Left lobe of liver (tissue), 2 donors: ENCODE measurements at regions not wholly inside any gene's neighbourhood (a gene's known extent, or its start where the extent isn't known, plus 50 kb on each side); places are given as distances from the start of the nearest gene placed in this dataset.
"Not testable (repeated sequence)": the region's sequence is repeated elsewhere in the genome, so short reads cannot be mapped to it uniquely, and the experiment has no call there.

Experiments used
- ATAC-seq: fragments of 200-7000 bp; cut with Tn5 transposase; one replicate; pipeline ENCODE4 v1.9.1; 2020; ENCODE audit warnings: mild to moderate bottlenecking, moderate library complexity
- DNase-seq: peaks from one replicate; pipeline ENCODE4 v3.0.0-alpha.2; 2020; ENCODE audit warnings: low spot score
- donor health status: DM: no; HTN: no; CAD: no; lungs with moderate emphysema.
- donor health status: DM: no; HTN: yes; CAD: no.

GRCh38 chr7:114293289-114294012 lies 121.2 kb upstream of the FOXP2 start:
- no peak for DNase-seq
- no peak for ATAC-seq

DNA sequence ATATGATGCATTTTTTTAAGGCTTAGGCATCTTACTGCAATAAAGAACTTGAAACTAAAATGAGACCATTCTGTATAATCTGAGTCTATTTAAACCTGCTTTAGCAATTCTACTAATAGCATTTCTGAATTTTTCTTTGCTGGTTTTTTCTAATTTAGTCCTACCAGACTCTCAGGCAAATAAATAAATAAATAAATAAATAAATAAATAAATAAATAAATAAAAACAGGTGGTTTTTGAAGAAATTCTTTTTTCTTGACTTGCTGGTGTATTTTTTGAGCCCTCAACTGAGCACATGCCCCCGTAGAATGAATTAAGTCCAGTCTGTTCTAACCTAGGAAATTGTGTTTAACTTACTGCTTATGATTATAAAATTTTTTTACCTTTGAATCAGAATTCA lies 134.7 kb upstream of the FOXP2 start:
- DNase-seq: no peak
- ATAC-seq: no peak

DNA sequence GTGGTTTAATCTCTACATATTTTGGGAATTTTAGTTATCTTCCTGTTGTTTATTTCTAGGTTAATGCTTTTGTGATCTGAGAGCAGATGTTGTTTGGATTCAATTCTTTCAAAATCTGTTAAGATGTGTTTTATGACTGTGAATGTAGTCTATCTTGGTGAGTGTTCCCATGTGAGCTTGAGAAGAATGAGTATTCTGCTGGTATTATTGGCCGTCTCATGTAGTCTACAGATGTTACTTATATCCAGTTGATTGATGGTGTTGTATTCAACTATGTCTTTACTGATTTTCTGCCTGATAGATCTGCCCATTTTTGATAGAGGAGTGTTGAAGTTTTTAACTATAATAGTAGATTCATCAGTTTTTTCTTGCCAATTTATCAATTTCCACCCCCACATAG lies 141.4 kb upstream of the FOXP2 start:
- DNase-seq (no peak), ATAC-seq (no peak)

DNA sequence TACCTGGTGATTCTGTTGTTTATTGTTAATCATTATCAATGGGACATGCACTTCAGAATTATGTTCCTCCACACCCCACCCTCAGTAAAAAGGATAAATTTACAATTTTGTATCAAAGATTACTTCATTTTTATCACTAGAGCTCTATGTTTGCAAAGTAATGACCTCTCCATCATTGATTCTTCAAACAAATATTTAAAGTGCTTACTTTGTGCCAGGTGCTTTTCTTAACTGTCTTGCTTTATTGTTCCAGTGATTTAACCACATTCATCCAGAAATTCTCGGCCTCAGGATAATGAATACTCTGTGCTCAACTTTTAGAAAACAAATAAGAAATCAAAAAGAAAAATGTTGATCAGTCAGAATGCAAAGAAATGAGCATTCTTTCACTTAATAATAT lies 144.9 kb upstream of the FOXP2 start:
- ATAC-seq: peak; percentile 23
- DNase-seq: no peak

GRCh38 chr7:114267550-114267949 lies 147.1 kb upstream of the FOXP2 start:
- not testable (repeated sequence) for DNase-seq, ATAC-seq

- DNase-seq: no peak
Observed at GRCh38 chr7:114264023-114264422, 150.6 kb upstream of the FOXP2 start.

DNA sequence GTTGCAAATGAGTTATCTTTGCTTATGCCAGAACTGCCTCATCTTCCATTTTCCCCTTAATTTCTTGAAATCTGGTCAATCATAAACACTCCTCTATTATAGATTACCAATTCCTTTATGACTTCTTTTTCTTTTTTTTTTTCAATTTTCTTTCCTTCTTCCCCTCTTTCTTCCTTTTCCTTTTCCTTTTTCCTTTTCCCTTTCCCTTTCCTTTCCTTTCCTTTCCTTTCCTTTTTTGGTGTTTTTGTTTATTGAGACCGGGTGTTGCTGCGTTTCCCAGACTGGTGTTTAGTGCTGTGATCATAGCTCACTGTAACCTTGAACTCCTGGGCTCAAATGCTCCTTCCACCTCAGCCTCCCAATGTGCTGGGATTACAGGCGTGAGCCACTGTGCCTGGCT lies 151.4 kb upstream of the FOXP2 start:
- DNase-seq (no peak), ATAC-seq (no peak)

More at GRCh38 chr7:114264023-114264422, 150.6 kb upstream of the FOXP2 start:
- no peak for ATAC-seq

DNA sequence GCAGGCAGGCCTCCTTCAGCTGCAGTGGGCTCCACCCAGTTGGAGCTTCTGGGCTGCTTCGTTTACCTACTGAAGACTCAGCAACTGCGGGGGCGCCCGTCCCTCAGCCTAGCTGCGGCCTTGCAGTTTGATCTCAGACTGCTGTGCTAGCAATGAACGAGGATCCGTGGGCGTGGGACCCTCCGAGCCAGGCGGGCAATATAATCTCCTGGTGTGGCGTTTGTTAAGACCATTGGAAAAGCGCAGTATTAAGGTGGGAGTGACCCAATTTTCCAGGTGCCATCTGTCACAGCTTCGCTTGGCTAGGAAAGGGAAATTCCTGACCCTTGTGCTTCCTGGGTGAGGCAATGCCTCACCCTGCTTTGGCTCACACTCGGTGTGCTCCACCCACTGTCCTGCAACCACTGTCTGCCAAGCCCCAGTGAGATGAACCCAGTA lies 159.2 kb upstream of the FOXP2 start:
- ATAC-seq (peak; percentile 92), DNase-seq (peak; percentile 70)

GRCh38 chr7:114243646-114244045 lies 171.0 kb upstream of the FOXP2 start:
- ATAC-seq: peak; percentile 68

DNA sequence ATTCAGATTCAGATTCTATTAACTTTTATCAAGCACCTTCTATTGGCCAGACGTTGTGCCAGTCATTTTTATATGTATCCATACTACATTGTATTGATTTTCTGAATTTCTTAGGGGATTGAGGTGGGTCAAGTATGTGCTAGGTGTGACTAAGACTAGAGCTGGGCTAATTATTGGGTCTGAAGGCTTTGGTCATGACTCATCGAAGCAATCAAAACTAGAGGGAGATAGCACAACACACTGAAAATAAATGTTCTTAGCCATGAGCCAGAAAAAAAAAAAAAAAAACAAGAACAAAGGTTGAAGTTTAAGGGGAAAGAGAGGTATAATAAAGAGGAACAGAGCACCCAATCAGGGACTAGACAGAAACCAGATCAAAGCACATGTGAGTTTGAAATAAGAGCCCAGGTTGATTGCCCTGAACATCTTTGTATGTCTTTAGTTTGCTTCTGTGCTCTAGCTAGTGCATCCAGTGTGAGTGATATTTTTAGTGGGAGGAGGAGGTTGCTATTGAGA lies 171.6 kb upstream of the FOXP2 start:
- peak; percentile 42 for ATAC-seq
- DNase-seq: no peak

More at GRCh38 chr7:114243646-114244045, 171.0 kb upstream of the FOXP2 start:
- no peak for DNase-seq

DNA sequence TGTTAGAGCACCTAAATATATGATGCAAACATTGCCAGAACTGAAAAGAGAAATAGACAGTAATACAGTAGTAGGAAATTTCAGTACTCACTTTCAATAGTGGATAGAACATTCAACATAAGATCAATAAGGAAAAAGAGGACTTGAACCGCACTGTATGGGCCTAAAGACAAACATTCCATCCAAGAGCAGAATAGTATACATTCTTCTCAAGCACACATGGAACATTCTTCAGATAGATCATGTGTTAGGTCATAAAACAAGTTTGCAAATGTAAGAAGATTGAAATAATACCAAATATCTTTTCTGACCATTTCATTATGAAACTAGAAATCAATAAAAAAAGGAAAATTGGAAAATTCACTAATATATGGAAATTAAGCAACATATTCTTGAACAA lies 185.4 kb upstream of the FOXP2 start:
- no peak for DNase-seq
- no peak for ATAC-seq

DNA sequence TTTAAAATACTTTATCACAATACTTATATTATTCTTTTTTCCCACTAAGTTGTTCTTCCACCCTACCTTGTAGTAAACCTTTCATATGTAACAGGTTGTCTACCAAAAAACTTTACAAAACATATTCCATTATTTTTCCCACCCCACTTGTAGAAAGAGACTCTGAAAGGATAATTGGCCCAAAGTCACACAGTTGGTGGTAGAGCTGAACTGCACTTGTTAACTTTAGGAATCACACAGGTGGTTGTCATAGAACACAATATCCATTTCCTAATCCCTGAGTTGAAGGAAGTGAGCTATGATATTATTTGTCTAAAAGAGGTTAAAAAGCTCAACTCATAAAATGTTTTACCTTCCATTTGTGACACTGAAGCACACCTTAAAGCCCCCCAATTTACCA lies 188.8 kb upstream of the FOXP2 start:
- no peak for ATAC-seq
- DNase-seq: no peak

DNA sequence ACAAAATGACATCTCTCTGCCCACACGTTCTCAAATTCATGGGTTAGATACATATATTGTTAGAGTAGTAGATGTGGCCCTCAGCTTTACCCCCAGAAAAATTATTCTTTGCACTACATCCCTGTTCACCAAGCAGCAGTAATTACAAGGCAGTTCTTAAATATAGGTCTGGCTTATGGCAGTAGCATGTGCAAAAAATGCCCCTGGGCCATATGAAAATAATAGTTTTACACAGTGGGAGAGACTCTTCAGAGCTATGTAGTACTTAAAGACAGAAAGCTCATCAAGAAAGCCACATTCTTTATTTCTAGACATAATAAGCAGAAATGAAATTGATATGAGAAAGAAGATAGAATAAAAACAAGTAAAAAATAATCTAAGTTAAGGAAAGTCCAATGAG lies 196.3 kb upstream of the FOXP2 start:
- no peak for ATAC-seq
- no peak for DNase-seq

DNA sequence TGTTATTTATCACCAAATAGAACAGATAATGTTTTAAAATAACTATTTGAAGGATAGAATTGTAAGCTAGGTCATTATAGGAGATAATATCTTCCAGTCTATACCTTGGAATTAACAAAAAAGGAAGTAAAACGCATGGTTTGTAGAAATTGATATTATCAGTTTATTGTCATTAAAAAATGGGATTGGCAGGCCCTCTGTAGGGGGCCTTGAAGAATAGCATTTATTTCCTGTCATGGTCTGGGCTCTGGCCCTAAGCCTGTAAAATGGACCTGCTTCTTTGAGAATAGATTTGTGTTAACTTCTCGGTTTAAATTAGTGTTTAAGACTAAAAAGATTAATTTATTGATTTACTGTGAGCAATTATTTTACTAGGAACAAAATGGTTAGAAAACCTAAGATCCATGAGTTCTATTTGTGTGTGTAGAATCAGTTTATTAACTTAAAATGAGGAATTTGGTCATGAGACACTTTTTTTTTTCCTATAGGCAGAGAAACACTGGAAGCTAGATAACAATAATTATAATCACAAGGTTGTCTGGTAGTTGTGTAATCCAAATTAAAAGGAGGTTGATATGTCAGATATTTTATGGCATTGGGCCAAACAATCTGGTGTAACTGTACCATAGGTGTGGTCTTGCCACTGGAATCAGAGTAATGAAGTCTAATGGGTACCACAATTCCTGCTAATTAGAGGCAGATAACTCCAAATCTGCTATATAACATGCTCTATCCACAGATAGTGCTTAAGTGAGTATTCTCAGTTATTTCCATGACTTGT lies 197.4 kb upstream of the FOXP2 start:
- DNase-seq (no peak), ATAC-seq (peak; percentile 67)

- no peak for ATAC-seq
Observed at GRCh38 chr7:114214466-114214865, 200.1 kb upstream of the FOXP2 start.

DNA sequence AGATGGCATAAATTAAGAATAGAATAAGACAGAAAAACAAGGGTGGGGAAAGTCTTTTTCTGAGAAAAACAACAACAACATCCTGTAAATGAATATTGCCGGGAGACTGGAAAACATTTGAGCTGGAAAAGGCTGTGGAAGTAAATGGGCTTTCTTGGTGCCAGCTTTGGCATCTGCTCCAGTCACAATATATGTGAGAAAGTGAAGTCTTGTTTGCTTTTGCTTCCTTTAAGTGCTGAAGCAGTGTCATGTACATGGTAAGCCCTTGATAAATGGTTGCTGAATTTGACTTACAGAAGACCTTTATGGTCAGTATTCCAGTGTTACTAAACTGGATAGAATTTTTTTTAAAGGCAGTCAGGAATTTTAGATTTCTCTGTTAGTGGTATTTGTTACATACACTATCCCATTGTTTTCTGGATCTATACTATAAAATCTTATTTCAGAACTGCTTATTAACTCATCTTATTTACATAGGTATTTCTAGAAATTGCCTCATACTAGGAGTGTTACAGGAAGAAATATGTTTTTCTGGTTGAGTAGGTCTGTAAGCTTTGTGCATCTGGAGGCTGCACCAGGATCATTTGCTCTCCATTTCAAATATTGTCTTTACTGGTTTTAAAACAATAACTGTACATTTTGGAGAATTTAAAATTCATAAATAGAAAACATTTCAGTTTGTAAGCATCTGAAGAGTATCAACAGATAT lies 201.7 kb upstream of the FOXP2 start:
- ATAC-seq: no peak
- no peak for DNase-seq

More at GRCh38 chr7:114214466-114214865, 200.1 kb upstream of the FOXP2 start:
- no peak for DNase-seq

DNA sequence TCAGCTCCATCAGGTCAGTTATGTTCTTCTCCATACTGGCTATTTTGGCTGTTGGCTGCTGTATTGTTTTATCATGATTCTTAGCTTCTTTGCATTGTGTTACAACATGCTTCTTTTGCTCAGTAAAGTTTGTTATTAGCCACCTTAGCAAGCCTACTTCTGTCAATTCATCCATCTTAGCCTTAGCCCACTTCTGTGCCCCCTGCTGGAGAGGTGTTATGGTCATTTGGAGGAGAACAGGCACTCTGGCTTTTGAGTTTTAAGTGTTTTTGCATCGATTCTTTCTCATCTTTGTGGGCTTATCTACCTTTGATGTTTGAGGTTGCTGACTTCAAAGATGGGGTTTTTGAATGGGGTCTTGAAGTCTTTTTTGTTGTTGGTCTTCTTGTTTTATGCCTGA lies 204.6 kb upstream of the FOXP2 start:
- DNase-seq (no peak), ATAC-seq (no peak)

- no peak for ATAC-seq
- DNase-seq: no peak
Observed at GRCh38 chr7:114206688-114207087, 207.9 kb upstream of the FOXP2 start.

- ATAC-seq: no peak
- no peak for DNase-seq
Observed at GRCh38 chr7:114196517-114196916, 218.1 kb upstream of the FOXP2 start.

DNA sequence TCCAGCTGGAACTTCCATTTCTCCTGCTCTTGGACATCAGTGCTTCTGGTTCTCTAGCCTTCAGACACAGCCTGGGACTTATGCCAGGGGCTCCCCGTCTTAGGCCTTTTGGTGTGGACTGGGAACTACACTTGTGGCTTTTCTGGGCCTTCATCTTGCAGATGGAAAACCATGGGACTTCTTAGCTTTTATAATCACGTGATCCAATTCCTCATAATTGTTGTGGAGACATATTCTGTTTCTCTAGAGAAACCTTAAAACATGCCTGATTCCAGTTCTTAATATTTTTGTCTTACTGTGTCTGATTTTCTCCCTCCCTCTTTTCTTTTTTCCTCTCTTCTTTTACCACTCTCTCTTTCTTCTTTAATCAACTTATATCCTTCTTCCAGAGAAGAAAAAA lies 224.2 kb upstream of the FOXP2 start:
- DNase-seq: no peak
- ATAC-seq: no peak

- DNase-seq (no peak), ATAC-seq (no peak)
Observed at GRCh38 chr7:114183311-114184088, 231.1 kb upstream of the FOXP2 start.
